ENCODE measurements at regions not wholly inside any gene's neighbourhood (a gene's known extent, or its start where the extent isn't known, plus 50 kb on each side); places are given as distances from the start of the nearest gene placed in this dataset.

- intact Hi-C loops (cut with micrococcal nuclease), result no loop called here
- H3K9ac ChIP-seq (ENCODE audit: low read length), result no peak overlapping the region
- ATAC-seq, result no peak
Measured at GRCh38 chr2:120831891-120832290, 96.2 kb downstream of the GLI2 start.

DNA sequence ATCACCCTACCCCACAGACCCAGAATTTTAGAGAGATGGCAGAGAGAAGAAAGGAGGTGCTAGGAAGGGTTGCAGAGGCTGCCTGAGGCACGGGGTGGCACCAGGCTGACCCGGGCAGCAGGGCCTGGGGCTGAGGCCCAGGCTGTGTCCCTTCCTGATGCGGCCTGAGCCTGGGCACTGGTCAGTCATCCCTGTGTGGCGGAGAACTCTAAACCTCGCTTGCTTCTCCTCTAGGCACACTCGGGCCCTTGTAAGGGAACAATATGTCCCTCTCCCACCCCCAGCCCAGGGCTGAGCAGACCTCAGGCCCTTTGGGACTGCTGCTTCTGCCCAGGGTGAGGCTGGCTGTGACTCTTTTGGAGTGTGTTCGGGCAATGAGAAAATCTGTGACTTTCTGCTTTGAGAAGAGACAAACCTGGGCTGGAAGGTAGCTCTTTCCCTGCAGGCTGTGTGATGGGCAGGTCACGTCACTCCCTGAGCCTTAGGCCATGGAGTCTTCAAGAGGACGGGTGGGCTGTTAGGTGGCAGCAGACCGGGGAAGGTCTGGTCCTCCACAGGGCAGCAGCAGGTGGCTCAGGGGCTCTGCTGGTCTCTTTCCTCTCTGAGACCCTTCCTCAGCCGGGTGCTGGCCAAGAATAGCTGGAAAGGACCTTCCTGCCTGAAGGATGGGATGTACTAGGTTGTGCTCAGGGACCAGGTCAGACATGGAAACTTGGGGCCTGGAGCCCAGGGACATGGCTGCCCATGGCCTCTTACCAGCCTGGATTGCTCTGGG is 96.8 kb downstream of the GLI2 start:
- POLR2A ChIA-PET, result no interaction called here
- H3K4me3 ChIP-seq (replicated peaks in 1 of 2; ENCODE audit: low read depth in 1 of 2, low read length in 2 of 2), result no peak overlapping the region
- RAD21 ChIA-PET (ENCODE audit: low non-redundant PET in 1 of 2, low total read pairs in 2 of 2, uncharacterized antibody in 2 of 2, unreplicated experiment in 2 of 2), result no interaction called here
- H3K36me3 ChIP-seq (ENCODE audit: control insufficient read depth in 1 of 2, insufficient read depth in 2 of 2, low read length in 2 of 2), result no peaks in the 10 kb centered on the region
- H3K4me1 ChIP-seq (ENCODE audit: control insufficient read depth in 1 of 2, insufficient read depth in 2 of 2, low read length in 2 of 2), result no peaks in the 10 kb centered on the region
- TF ChIP-seq CEBPB (IDR thresholded peaks at IDR 0.05; ENCODE audit: low read depth), result no peak
- TF ChIP-seq, protein P1, sequence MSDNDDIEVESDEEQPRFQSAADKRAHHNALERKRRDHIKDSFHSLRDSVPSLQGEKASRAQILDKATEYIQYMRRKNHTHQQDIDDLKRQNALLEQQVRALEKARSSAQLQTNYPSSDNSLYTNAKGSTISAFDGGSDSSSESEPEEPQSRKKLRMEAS (IDR thresholded peaks at IDR 0.05), result no peak
- no peak for TF ChIP-seq ELF1 (IDR thresholded peaks at IDR 0.05; ENCODE audit: borderline replicate concordance, low read depth)
- TF ChIP-seq, protein P2, sequence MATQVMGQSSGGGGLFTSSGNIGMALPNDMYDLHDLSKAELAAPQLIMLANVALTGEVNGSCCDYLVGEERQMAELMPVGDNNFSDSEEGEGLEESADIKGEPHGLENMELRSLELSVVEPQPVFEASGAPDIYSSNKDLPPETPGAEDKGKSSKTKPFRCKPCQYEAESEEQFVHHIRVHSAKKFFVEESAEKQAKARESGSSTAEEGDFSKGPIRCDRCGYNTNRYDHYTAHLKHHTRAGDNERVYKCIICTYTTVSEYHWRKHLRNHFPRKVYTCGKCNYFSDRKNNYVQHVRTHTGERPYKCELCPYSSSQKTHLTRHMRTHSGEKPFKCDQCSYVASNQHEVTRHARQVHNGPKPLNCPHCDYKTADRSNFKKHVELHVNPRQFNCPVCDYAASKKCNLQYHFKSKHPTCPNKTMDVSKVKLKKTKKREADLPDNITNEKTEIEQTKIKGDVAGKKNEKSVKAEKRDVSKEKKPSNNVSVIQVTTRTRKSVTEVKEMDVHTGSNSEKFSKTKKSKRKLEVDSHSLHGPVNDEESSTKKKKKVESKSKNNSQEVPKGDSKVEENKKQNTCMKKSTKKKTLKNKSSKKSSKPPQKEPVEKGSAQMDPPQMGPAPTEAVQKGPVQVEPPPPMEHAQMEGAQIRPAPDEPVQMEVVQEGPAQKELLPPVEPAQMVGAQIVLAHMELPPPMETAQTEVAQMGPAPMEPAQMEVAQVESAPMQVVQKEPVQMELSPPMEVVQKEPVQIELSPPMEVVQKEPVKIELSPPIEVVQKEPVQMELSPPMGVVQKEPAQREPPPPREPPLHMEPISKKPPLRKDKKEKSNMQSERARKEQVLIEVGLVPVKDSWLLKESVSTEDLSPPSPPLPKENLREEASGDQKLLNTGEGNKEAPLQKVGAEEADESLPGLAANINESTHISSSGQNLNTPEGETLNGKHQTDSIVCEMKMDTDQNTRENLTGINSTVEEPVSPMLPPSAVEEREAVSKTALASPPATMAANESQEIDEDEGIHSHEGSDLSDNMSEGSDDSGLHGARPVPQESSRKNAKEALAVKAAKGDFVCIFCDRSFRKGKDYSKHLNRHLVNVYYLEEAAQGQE (IDR thresholded peaks at IDR 0.05; ENCODE audit: low read depth), result no peak
- TF ChIP-seq CBX3 (IDR thresholded peaks at IDR 0.05; ENCODE audit: low read depth), result no peak
- no peak for TF ChIP-seq CTCF (IDR thresholded peaks at IDR 0.05 in 2 of 3, conservative IDR thresholded peaks at IDR 0.05 in 1 of 3; ENCODE audit: borderline replicate concordance in 1 of 3, insufficient read depth in 1 of 3, low read depth in 2 of 3, low read length in 2 of 3)
- H3K4me2 ChIP-seq (ENCODE audit: low read length), result no peak overlapping the region
- H3K79me2 ChIP-seq (ENCODE audit: insufficient read depth, low read length), result no peaks in the 10 kb centered on the region
- no peaks in the 10 kb centered on the region for H3K9me3 ChIP-seq (ENCODE audit: control insufficient read depth in 1 of 2, insufficient read depth in 1 of 2, low read depth in 1 of 2, low read length in 2 of 2)
- DNase-seq (ENCODE audit: low read depth, low spot score) (no peak), ATAC-seq (no peak)
- intact Hi-C loops (cut with micrococcal nuclease), result no loop called here
- H4K20me1 ChIP-seq (ENCODE audit: insufficient read depth), result no peaks in the 10 kb centered on the region
- no peaks in the 10 kb centered on the region for H3K9me2 ChIP-seq (ENCODE audit: insufficient read depth)
- H3K9ac ChIP-seq (ENCODE audit: low read length), result no peak overlapping the region
- H2AFZ ChIP-seq (ENCODE audit: low read depth, low read length, poor library complexity, severe bottlenecking), result no peak overlapping the region
- no TSS peak for BruUV-seq (replicated peaks)
- CTCF ChIA-PET, result no interaction called here
- no peaks in the 10 kb centered on the region for H3K27me3 ChIP-seq (ENCODE audit: insufficient read depth, low read length)
- H3K27ac ChIP-seq (ENCODE audit: low read depth, low read length), result no peak overlapping the region

More at GRCh38 chr2:120831891-120832290, 96.2 kb downstream of the GLI2 start:
- H2AFZ ChIP-seq (ENCODE audit: low read depth, low read length, poor library complexity, severe bottlenecking), result no peak overlapping the region
- no peaks in the 10 kb centered on the region for H4K20me1 ChIP-seq (ENCODE audit: insufficient read depth)
- no peaks in the 10 kb centered on the region for H3K9me3 ChIP-seq (ENCODE audit: control insufficient read depth in 1 of 2, insufficient read depth in 1 of 2, low read depth in 1 of 2, low read length in 2 of 2)
- H3K4me2 ChIP-seq (ENCODE audit: low read length), result no peak overlapping the region
- CTCF ChIA-PET, result no interaction called here
- no peak overlapping the region for H3K27ac ChIP-seq (ENCODE audit: low read depth, low read length)
- DNase-seq (ENCODE audit: low read depth, low spot score), result no peak
- no peaks in the 10 kb centered on the region for H3K27me3 ChIP-seq (ENCODE audit: insufficient read depth, low read length)
- H3K9me2 ChIP-seq (ENCODE audit: insufficient read depth), result no peaks in the 10 kb centered on the region
- no peaks in the 10 kb centered on the region for H3K36me3 ChIP-seq (ENCODE audit: control insufficient read depth in 1 of 2, insufficient read depth in 2 of 2, low read length in 2 of 2)
- no peak for TF ChIP-seq TCF7L2 (IDR thresholded peaks at IDR 0.05; ENCODE audit: borderline replicate concordance, extremely low read depth, insufficient read depth, insufficient read length)
- TF ChIP-seq JUND (IDR thresholded peaks at IDR 0.05), result no peak
- TF ChIP-seq EZH2 (IDR thresholded peaks at IDR 0.05), result no peak
- TF ChIP-seq EGR1 (IDR thresholded peaks at IDR 0.05; ENCODE audit: low read depth), result no peak
- no peak for TF ChIP-seq RAD21 (IDR thresholded peaks at IDR 0.05; ENCODE audit: low read depth)
- TF ChIP-seq FOSL1 (IDR thresholded peaks at IDR 0.05; ENCODE audit: low read depth), result no peak
- no TSS peak for BruUV-seq (replicated peaks)
- H3K79me2 ChIP-seq (ENCODE audit: insufficient read depth, low read length), result no peaks in the 10 kb centered on the region
- POLR2A ChIA-PET, result no interaction called here
- H3K4me3 ChIP-seq (replicated peaks in 1 of 2; ENCODE audit: low read depth in 1 of 2, low read length in 2 of 2), result no peak overlapping the region
- RAD21 ChIA-PET (ENCODE audit: low non-redundant PET in 1 of 2, low total read pairs in 2 of 2, uncharacterized antibody in 2 of 2, unreplicated experiment in 2 of 2), result no interaction called here
- no peaks in the 10 kb centered on the region for H3K4me1 ChIP-seq (ENCODE audit: control insufficient read depth in 1 of 2, insufficient read depth in 2 of 2, low read length in 2 of 2)
